HG02798 (cell line): ENCODE measurements at regions not wholly inside any gene's neighbourhood (a gene's known extent, or its start where the extent isn't known, plus 50 kb on each side); places are given as distances from the start of the nearest gene placed in this dataset.

Source experiments
- ATAC-seq: cut with Tn5 transposase; IDR thresholded peaks from one replicate; pipeline ENCODE4 v1.9.1; 2021; ENCODE audit warnings: mild to moderate bottlenecking; ENCODE audit not compliant: unreplicated experiment, poor library complexity

- no peak for ATAC-seq
Observed at GRCh38 chr7:148950806-148951205, 66.7 kb upstream of the EZH2 start.

GRCh38 chr7:148944935-148945934 is 61.1 kb upstream of the EZH2 start:
- ATAC-seq, result no peak

- peak; percentile 45 for ATAC-seq
Observed at GRCh38 chr7:148941598-148942275, 57.6 kb upstream of the EZH2 start.

GRCh38 chr7:148940702-148941597 is 56.9 kb upstream of the EZH2 start:
- peak; percentile 80 for ATAC-seq

- ATAC-seq, result no peak
Observed at GRCh38 chr7:148939128-148939755, 55.2 kb upstream of the EZH2 start.

- no peak for ATAC-seq
Observed at GRCh38 chr7:148935451-148935850, 51.4 kb upstream of the EZH2 start.
